ENCODE measurements at regions not wholly inside any gene's neighbourhood (a gene's known extent, or its start where the extent isn't known, plus 50 kb on each side); places are given as distances from the start of the nearest gene placed in this dataset.

GRCh38 chrY:7674465-7674864 lies 762.9 kb upstream of the AMELY start:
- TF ChIP-seq CTCF (IDR thresholded peaks at IDR 0.05) (no peak), POLR2A (IDR thresholded peaks at IDR 0.05) (no peak)

All from esophagus squamous epithelium (tissue), 4 donors.